NCI-H69 (cell line): ENCODE measurements at regions not wholly inside any gene's neighbourhood (a gene's known extent, or its start where the extent isn't known, plus 50 kb on each side); places are given as distances from the start of the nearest gene placed in this dataset.

Experiments used
- DNase-seq: peaks from one replicate; lab custom pipeline; 2025; lab: John Stamatoyannopoulos, UW

DNA sequence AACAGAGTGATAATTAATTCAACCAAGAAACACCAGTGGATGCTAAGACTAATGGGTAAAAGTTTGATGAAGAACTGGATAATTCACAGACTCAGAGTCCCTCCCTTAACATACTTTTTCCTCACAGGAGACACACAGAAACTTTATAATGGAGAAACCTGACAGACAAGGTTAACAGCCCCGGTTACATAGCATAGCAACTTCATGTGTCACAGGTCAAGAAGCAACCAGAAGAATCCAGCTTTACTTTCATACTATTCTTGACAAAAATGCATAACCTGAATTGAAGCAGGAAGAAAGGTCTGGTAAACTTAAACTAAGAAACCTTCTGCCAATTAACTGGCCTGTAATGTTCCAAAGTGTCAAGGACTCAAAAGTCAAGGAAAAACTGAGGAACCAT is 375.9 kb downstream of the RNF144B start:
- no peak for DNase-seq

DNA sequence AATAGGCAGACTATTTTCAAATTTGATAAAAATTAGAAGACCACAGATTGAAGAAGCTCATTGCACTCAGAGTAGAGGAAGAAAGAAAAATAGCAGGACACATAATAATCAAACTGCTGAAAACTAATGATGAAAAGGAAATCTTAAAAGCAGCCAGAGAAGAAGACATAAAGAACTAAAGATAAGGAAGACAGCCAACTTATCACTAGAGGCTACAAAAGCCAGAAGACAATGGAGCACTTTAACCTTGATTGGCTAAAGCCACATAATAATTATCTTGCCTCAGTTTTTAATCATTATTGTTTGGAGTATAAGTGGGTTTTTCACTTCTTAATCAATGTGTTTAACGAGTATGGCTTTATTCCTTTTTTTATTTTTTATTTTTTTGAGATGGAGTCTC is 397.6 kb downstream of the RNF144B start:
- no peak for DNase-seq

DNA sequence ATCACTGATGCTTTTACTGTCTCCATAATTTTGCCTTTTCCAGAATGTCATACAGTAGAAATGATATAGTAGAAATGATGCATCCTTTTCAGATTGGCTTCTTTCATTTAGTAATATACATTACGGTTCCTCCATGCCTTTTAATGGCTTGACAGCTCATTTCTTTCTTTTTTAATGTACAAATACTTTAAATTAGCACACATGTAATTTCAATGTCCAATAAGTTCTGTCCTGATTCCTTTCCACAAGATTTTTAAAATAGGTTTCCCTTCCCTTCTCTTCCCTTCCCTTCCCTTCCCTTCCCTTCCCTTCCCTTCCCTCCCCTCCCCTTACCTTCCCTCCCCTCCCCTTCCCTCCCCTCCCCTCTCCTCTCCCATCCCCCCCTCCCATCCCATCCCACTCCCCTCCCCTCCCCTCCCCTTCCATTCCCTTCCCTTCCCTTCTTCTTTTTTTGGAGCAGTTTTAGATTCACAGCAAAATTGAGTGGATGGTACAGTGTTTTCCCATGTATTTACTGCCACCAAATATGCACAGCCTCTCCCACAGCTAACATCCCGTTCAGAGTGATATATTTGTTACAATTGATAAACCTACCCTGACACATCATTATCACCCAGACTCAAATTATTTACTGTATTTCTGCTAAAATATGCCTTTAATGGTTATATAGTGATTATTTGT is 398.8 kb downstream of the RNF144B start:
- DNase-seq, result no peak

DNA sequence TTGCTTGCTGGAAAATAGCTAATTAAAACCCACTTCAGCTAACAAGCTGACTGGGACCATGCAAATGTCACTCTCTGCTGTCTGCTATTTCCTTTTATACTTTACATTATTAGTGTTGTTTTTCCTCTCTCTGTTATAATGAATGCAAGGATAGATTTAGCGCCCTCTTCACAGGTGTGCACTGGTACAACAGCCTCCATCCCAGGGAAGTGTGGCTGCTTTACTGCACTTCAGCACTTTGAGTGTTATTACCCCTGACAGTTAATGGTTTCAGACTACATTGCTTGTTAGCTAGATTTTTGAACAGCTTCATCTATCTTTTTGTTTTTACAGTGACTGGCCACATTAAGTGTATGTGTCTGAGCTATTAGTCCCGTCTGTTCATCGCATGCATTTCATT is 405.7 kb downstream of the RNF144B start:
- DNase-seq, result peak; percentile 24

DNA sequence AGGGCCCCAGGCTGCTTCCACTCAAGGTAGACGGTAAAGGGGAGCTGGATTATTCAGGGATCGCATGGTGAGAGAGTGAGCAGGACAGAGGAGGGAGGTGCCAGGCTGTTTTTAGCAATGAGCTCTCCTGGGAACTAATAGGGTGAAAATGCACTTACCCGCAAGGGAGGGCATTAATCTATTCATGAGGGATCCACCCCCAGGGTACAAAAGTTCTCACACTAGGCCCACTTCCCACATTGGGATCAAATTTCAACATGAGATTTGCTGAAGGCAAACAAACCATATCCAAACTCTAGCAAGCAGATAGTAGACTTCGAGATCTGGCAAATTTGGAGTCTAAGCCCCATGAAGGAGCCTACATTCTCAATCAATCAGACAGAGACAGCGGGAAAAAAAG is 408.6 kb downstream of the RNF144B start:
- peak; percentile 36 for DNase-seq

DNA sequence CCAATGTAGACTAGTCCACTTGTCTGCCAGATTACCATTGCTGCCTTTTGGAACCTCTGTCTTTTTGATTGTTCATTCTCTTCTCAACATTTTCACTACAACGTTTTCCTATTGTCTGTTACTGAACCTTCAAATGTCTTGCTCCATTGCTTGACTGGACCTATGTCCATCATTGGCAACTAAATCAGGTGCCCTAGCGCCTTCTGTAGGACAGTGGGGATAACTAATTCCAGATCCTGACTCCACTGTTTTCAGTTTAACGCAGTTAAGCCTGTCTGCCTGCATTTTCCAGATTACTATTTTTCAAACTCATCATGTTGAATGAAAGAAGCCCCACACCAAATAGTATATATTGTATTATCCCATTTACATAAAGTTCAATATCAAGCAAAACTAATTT is 433.6 kb downstream of the RNF144B start:
- no peak for DNase-seq

DNA sequence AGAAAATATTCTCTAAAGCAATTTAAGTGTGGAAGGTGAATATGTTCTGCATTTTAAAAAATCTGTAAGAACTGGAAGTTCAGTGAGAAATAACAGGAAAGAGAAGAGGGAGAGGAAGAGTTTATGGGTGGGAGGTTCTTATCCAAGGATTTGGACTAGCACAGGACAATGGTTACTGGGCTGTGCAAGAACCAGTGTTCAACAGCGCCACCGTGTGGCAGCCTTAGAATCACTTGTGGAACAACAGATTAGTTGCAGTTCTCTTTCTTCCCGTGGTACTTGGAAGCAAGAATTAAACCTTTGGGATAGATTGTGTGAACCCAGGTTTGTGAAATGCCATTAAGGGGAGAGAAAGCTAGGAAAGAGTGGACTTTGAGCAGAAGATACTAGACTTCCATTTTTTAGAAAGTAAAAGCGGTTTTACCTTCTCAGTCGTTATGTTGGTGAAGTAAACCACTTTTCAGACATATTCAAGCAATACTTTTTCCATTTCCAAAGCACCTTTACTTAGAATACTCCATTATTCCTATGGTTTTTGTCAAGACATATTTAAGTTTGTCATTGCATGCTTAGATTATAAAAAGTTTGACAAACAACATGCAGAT is 436.7 kb downstream of the RNF144B start:
- peak; percentile 54 for DNase-seq

DNA sequence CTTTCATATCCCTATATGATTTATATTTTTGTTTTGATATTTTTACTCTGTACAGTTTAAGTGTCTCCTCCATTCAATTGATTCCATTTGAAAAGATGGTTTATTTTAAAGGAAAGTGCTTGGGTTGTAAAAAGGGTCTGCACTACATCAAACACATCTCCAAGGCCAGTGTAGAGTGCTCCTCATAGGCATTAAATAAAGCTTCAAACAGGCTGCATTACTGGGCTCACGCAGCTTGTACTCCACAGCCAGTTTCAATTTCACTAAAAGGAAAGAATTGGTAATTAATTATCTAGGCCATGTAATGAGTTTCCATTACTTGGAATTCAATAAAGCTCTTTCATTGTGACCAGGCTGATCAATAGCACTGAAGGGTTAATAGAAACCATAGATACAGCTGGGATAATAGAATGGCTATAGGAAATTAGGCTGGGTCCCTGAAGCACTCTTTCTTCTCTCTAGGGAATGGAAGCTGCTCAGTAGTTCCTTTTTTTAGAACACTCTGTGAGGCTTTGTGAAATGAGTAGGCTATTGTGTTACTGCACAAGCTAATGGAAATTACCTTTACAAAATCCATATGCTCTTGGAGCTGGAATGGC is 442.2 kb downstream of the RNF144B start:
- DNase-seq, result peak; percentile 22

DNA sequence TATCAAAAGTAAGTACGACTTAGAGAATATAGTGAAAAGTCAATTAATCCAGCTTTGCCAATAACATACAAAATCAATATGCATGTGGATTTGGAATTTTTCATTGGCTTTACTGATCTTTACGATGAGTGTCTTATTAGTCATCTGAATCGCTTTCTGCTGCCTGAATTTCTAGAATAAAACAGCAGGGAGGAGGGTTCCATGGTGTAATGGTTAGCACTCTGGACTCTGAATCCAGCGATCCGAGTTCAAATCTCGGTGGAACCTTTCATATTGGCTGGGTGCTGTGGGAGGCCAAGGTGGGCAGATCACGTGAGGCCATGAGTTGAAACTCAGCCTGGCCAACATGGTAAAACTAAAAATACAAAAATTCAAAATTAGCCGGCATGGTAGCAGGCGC is 448.8 kb downstream of the RNF144B start:
- peak; percentile 15 for DNase-seq

DNA sequence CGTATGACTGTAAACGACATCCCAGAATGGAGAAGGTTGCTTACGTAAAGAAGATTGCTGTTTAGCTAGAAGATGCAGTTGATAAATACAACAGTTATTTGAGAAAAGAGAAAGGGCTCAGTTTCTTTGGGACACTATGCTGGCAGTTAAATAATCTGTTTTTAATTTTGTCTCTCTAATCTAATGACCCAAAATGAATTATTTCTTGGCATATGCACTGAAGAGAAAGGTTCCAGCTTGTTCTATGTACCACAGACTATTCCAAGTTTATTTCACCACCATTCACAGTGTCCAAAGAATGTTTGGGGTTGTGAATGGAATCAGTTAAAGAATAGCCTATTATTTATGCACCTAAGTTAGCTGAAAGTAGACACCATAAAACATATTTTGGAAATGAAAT is 449.9 kb downstream of the RNF144B start:
- no peak for DNase-seq

DNA sequence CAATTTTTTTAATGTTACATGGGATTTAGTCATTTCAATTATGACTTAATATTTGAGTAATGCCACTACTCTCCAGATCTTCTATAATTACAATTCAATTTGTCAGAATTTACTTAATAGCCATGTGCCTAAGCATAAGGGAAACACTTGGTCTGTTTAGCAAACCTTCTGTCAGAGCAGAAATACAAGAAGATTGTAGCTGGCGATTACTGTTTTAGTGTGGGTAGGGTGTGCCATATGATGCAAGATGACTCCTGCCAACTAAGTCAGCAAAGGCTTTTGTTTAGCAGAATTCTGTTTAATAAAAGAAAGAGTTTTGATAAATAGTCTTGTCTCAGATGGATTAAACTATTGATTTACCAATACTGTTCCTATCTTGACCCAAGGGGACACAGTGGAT is 455.4 kb downstream of the RNF144B start:
- DNase-seq, result peak; percentile 13

DNA sequence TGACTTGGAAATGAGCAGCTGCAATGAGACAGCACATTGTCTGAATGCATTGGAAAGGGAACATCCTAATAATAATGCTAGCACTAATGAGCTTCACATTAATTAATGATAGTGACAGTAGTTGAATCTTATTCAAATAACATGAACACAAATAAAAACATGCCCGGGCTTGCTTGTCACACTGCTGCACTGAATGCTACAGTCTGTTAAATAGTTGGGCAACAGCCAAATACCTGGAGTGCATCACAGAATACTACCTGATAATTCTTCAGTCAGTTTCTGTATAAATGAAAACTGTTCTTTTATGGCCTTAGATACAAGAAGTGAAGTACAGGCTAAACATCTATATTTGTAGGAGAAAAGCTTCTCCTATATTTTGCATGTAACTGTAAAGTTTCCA is 458.7 kb downstream of the RNF144B start:
- peak; percentile 38 for DNase-seq

DNA sequence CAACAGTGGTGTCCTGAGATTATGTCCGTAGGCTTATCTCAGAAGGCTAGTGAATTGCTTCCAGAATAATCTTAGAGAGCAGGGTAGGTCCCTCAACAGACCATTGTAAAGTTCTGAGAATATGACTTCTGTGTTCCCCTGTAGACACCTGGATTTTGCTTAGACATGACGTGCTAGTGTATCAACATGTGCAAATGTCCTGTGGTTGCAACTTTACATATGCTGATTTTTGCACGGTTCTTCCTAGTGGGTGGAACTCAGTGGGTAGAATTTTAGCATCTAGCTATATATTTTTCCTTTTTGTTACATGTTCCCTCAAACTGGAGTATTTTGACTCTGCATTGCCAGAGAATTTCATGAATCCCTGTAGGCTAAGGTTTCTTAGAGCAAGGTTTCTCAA is 459.2 kb downstream of the RNF144B start:
- DNase-seq, result no peak

DNA sequence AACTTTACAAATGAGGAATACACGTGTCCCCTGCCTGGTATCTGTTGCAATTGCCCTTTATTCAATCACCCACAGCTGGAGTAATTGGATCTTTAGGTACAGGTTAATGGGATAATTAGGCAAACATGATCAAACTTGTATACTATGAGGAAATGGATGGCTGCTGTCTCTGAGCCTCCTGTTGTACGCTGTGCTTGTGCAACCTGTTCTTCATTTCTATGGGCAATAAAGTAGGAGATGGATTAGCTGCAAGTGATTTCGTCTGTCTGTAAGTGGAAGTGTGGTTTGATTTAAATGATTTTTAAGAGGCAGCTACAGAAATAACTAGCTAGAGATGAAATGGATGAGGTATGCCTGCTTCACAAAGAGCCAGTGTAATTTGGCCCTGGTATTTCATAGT is 474.1 kb downstream of the RNF144B start:
- DNase-seq, result peak; percentile 97

DNA sequence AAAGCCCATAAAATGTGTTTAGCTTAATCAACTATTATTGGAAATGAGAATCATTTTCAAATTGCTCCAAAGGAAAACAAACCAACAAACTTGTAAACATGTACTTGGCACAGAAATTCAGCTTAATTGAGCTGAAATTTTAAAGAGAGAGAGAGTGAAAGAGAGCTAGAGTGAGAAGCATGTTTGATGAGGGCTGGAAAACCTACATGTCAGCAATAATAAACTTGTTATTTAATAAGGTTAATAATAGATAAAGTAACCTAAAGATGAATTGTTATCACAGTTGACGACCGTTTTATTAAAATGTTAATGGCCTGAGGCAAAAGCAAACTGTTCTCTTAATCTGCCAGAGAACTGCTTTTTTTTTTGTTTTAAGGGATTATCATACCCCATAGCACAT is 496.1 kb downstream of the RNF144B start:
- DNase-seq, result no peak

DNA sequence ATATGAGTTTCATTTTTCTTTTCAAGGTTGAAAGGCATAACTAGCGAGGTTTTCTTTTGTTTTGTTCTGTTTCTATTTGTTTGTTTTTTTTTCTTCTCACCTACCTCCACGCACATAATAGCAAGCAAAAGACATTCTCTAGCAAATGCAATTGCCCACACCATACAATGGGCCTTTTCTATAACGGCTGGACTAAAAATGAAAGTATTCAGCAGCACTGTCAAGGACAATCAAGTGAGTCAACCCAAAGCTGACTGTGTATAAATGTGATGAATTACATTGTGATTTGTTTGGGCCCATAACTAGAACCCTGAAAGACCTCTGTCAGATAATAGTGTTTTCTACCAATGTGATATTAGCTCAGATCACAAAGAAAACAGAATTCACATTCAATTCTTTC is 496.7 kb downstream of the RNF144B start:
- DNase-seq, result no peak

DNA sequence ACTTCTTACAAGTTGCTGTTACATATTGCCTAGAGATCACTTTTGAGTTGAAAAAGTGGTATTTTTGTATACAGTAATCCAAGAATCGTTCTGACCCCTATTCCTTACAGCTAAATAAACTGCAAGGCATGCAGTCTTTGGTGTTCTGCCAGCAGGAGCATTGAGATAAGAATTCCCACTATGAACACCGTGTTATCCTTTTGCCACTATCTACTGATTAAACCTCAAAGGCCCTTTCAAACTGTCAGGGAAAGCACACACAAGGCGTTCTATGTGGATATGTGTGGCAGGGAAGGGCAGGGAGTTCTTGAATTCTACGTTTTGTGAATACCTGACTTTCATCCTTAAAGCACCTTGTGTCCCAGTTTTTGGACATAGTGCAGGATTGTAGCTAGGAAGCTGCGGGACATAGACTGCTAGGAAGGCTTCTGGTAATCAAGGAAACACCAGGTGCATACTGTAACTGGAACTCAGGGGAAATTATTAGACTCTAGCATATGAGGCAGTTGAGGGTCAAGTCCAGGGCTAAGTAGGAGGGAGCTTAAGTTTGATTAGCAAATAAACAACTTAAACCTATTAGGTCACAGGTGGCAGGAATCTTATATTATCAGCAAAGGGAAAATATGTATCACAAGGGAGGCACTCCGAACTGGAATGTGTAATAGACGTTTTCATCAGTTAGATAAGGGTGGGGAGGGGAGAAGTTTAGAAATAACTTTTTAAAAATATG is 506.6 kb downstream of the RNF144B start:
- DNase-seq, result no peak

DNA sequence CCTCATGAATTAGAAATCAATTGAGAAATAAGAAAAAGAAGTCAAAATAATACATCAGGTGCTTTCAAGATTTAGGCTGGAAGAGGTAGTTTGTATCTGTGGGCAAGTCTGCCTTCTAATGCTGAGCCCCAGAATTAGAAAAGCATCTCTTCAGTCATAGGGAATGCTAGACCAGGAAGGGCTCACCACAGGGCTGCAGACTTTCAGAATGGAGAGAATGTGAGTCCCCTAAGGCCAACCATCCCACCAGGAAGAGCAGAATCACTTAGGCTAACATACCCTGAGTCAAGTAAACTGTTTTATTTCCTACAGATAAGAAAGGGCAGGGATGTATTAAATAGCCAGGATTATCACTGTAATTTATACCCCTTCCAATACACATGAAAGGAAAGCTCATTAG is 510.2 kb downstream of the RNF144B start:
- no peak for DNase-seq

DNA sequence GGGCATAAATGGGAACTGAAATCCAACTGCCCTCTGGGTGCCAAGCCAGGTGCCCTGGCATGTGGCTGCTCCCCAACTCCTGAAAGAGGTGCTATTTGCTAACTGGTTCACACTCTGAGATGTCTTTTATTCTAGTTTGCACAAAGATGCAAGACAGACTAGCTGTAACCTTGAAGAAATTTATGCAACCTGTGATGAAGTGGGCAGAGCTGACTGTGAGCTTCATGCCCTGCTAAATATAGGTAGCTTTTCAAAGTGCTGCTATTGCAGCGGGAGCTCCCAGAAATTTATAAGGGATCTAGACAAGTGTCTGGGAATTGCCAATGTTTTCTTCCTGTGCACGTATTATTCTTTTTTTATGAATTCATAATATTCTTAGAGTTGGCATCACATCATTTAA is 517.5 kb downstream of the RNF144B start:
- no peak for DNase-seq

DNA sequence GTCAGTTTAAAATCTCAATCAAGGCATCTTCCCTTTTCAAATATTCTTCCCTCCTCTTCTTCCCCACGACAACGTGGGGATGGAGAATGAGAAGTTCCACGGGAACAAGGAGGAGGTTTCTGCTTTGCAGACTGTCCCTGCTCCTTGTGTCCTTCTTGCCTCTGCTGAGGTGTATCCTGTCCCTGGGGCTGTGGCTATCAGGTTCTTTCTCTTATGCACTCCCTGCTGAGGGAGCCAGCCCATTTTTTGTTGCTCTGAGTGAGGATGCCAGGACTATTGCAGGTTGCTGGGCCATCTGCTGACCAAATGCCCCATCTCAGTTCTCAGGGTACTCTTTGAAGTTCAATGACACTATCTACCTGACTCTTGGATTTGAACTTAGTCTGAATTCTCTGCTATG is 533.6 kb downstream of the RNF144B start:
- DNase-seq, result peak; percentile 69

DNA sequence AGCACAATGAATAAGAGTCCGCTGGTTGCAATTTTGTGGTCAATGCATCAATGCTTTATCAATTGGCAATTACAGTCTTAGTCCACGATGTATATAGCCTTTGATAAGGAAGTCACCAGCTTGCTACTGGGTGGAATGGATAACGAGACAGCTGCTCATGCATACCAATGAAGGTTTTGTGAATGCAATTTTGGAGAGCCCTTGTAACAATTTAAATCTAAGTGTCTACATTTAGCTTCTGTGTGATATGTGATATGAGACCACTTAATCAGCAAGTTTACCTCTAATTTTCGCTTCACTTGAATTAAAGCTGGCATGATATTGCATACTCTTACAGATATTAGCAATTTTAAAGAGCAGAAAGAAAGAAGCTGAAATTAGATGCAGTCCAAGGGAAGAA is 543.9 kb downstream of the RNF144B start:
- DNase-seq, result peak; percentile 8

DNA sequence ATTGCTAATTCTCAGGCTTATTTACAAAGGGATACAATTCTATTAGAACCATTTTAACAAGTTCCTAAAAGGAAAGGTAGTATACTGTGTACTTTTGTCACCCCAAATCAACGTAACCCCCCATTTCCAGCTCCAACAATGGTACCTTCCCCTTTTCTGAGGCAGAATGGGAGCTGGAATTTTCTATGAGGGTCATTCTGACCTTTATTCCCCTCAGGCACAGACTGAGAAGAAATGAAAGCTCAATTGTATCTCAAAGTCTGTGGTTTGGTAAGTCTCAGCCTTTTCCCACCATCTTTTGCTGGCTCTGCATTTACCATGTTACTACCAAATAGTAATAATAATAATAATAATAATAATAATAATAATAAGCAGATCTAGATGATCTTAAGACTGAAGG is 571.0 kb downstream of the RNF144B start:
- DNase-seq, result no peak

DNA sequence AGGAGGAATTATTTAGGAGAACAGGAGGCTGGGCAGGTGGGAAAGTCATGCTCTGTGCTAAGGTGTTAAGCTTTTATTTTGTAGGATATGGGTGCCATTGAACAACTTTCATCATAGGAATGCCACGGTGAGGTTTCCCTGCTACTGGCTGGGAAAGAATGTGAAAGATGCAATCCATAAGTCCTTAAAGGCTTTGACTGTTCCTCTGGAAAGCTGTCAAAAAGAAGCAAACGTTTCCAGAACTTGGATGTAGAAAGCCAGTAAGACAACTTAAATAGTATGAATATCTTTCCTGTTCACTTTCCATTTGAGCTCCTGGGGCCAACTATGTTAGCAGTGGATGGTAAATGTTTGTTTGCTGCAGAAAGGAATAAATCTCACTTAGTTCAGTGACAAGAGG is 574.4 kb downstream of the RNF144B start:
- no peak for DNase-seq
